HG03060 (cell line): ENCODE measurements at regions not wholly inside any gene's neighbourhood (a gene's known extent, or its start where the extent isn't known, plus 50 kb on each side); places are given as distances from the start of the nearest gene placed in this dataset.
"Not testable (repeated sequence)": the region's sequence is repeated elsewhere in the genome, so short reads cannot be mapped to it uniquely, and the experiment has no call there.

Source experiments
- ATAC-seq: cut with Tn5 transposase; IDR thresholded peaks from one replicate; pipeline ENCODE4 v1.9.1; 2021; ENCODE audit warnings: low read depth, moderate number of reproducible peaks; ENCODE audit not compliant: unreplicated experiment

GRCh38 chr3:106969596-106969995 lies 407.6 kb upstream of the CCDC54 start:
- no peak for ATAC-seq

DNA sequence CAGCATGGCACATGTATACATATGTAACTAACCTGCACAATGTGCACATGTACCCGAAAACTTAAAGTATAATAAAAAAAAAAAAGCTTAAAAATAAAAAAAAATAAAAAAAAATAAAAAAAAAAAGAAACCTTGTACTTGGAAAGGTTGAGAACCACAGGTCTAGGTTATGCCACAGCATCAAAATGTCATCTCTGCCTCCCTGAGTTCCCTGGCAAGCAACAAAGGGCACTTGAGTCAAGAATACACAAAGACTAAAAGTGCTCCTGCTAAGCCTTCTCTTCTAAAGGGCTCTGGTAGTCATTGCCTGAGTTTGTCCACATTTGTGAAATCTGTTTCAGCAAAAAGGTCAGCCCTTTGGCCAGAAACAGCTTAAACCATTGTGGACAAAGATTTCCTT lies 395.8 kb upstream of the CCDC54 start:
- ATAC-seq: no peak

DNA sequence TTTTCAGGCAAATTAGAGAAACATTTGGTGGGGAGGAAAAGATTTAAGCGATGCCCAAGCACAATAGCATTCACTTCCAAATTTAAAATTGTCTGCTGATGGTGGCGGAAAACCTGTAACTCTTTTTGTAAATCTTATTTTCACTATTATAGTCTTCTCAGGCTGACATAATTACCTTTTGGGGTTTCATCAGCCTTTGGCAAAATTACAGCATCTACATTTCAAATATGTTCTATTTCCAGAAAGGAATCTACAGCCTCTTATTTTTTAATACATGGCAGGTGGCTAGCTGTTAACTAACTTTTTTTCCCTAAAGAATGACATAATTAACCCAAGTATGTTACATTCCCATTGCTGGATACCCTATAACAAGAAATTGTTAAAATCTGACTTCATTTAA lies 391.5 kb upstream of the CCDC54 start:
- ATAC-seq: no peak

GRCh38 chr3:106998841-106999682 lies 378.2 kb upstream of the CCDC54 start:
- ATAC-seq: not testable (repeated sequence)

- ATAC-seq: no peak
Measured at GRCh38 chr3:107001635-107002034, 375.6 kb upstream of the CCDC54 start.

GRCh38 chr3:107005352-107005751 lies 371.9 kb upstream of the CCDC54 start:
- not testable (repeated sequence) for ATAC-seq

DNA sequence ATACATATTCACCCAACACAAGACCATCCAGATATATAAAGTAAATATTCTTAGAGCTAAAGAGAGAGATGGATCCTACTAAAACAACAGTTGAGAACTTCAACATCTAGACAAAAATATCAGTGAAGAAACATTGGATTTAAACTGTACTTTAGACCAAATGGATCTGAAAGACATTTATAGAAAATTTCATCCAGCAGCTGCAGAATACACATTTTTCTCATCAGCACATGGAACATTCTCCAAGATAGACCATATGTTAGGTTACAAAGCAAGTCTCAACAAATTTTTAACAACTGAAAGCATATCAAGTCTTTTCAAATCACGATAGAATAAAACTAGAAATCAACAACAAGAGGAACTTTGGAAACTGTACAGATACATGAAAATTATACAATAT lies 369.0 kb upstream of the CCDC54 start:
- no peak for ATAC-seq

GRCh38 chr3:107013641-107014040 lies 363.6 kb upstream of the CCDC54 start:
- ATAC-seq: no peak

GRCh38 chr3:107024551-107025026 lies 352.6 kb upstream of the CCDC54 start:
- ATAC-seq: no peak

DNA sequence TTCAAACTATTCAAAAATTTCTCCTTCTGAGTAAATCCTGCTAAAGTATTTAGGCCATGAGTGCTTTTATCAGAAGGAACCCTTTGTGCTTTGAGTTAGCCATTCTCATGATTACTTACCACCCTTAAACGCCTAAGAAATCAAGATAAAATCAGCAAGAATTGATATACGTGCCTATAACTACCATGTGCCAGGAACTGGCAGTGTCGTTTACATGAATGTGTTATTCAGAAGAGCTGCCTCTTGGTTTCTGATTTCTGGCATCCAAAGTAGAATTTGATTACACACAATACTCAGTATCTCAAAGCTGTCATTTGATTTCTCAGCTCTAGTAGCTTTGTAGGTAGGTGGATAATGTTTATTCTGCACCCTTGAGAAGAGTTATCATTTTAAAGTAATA lies 351.3 kb upstream of the CCDC54 start:
- no peak for ATAC-seq

DNA sequence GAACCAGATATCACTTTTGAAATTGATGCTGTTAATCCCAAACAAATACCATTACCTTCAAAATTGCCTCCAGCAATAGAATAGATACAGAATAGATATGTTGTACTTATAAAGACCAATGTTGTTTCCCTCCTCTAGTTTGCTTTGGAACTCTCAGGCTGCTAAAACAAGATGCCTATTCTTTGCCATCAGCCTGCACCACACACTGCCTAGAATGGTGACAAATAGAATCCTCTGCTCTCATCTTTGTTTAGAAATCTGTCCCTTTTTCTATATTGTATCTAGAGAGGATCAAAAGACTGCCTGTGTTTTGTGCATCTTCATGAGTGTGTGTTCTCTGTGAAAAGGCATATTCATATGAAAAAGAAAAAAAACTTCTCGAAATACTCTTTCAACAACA lies 349.2 kb upstream of the CCDC54 start:
- ATAC-seq: no peak

GRCh38 chr3:107028626-107029025 lies 348.6 kb upstream of the CCDC54 start:
- no peak for ATAC-seq

- no peak for ATAC-seq
Measured at GRCh38 chr3:107032111-107032510, 345.1 kb upstream of the CCDC54 start.

- ATAC-seq: no peak
Measured at GRCh38 chr3:107034142-107034541, 343.1 kb upstream of the CCDC54 start.

- ATAC-seq: no peak
Measured at GRCh38 chr3:107035176-107035575, 342.1 kb upstream of the CCDC54 start.

DNA sequence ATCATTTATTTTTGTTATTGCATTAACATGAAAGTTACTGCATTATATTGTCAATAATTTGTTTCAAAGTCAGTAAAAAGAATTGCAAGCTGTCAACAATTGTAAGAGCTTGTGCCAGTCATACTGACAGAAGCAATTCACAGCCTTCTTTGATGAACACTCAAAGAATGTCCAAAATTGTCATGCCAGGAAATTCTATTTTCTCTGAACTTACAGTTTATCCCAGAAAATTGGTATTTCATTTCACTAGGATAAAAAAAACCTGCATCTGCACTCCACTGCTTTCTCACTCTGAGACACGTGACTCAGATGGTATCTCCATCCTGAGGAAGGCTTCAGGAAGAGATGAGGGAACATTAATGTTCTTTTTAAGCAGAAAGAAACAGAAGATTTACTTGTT lies 332.6 kb upstream of the CCDC54 start:
- no peak for ATAC-seq

GRCh38 chr3:107045791-107046190 lies 331.4 kb upstream of the CCDC54 start:
- no peak for ATAC-seq

- no peak for ATAC-seq
Measured at GRCh38 chr3:107055181-107055942, 321.9 kb upstream of the CCDC54 start.

GRCh38 chr3:107061466-107061865 lies 315.8 kb upstream of the CCDC54 start:
- ATAC-seq: no peak

GRCh38 chr3:107062310-107062709 lies 314.9 kb upstream of the CCDC54 start:
- ATAC-seq: no peak

GRCh38 chr3:107062787-107063186 lies 314.5 kb upstream of the CCDC54 start:
- ATAC-seq: no peak

- no peak for ATAC-seq
Measured at GRCh38 chr3:107063351-107063750, 313.9 kb upstream of the CCDC54 start.
